ENCODE measurements at regions not wholly inside any gene's neighbourhood (a gene's known extent, or its start where the extent isn't known, plus 50 kb on each side); places are given as distances from the start of the nearest gene placed in this dataset.

DNA sequence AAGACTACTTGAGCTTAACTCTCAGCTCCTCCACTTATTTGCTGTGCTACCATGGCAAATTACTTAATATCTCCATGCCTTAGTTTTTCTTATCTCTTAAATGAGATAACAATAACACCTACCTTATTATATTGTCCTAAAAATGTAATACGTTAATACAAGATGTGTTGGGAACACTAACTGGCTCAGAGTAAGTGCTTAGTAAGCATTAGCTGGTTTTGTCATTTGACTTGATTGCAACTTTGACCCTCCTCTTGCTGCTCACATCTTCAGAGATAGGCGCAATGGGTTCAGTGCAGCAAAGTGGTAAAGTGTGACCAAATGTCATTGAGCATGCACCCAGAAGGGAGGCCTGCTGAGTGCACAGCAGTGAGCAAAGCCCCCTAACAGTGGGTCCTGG lies 294.5 kb upstream of the CLNK start:
- Histone ChIP-seq H3K27me3 (replicated peaks in 1 of 4; ENCODE audit: control insufficient read depth in 3 of 4, extremely low read depth in 1 of 4, insufficient read depth in 3 of 4, low read length in 3 of 4) (peaks cover 1 to 20% (median 15%) of the 10 kb centered on the region in 4 experiments; a peak in 6 of 7 replicates), H2AK5ac (ENCODE audit: low read depth, low read length) (no peak overlapping the region), H3K4ac (replicated peaks; ENCODE audit: insufficient read length, low read depth, low read length) (no peak overlapping the region), H3K36me3 (ENCODE audit: control insufficient read depth in 2 of 4, insufficient read depth in 4 of 4, low read length in 3 of 4) (no peaks in the 10 kb centered on the region), H3K9ac (replicated peaks in 1 of 4; ENCODE audit: extremely low read depth in 1 of 4, low read depth in 3 of 4, low read length in 3 of 4) (no peak overlapping the region), H4K20me1 (replicated peaks in 1 of 2; ENCODE audit: control insufficient read depth in 1 of 2, insufficient read depth in 2 of 2, low read length in 2 of 2) (no peaks in the 10 kb centered on the region), H3K79me1 (ENCODE audit: low read depth, low read length) (no peaks in the 10 kb centered on the region), H2BK120ac (replicated peaks; ENCODE audit: low read depth, low read length) (no peak overlapping the region), H3K9me3 (ENCODE audit: insufficient read depth in 2 of 2, low read depth in 1 of 2, low read length in 1 of 2) (no peaks in the 10 kb centered on the region), H3K4me2 (ENCODE audit: insufficient read depth in 1 of 2, low read depth in 2 of 2, low read length in 2 of 2) (no peak overlapping the region), H3K4me1 (replicated peaks in 1 of 4; ENCODE audit: control insufficient read depth in 3 of 4, insufficient read depth in 4 of 4, low read length in 3 of 4) (peaks cover 3 to 8% (median 7%) of the 10 kb centered on the region in 4 experiments), H4K5ac (ENCODE audit: insufficient read length, low read depth, low read length) (no peak overlapping the region), H3K79me2 (ENCODE audit: control insufficient read depth in 1 of 2, insufficient read depth in 2 of 2, low read length in 2 of 2) (no peaks in the 10 kb centered on the region), H2BK5ac (ENCODE audit: low read depth, low read length) (no peak overlapping the region), H3K23ac (ENCODE audit: insufficient read length) (no peak overlapping the region), H3K18ac (ENCODE audit: extremely low read depth, low read length) (peak overlapping the region; percentile 9; the same call in 1 of the 2 replicates), H3K14ac (ENCODE audit: insufficient read length) (no peak overlapping the region), H2BK15ac (ENCODE audit: low read length) (no peak overlapping the region), H3K56ac (replicated peaks; ENCODE audit: insufficient read length, low read depth, low read length) (no peak overlapping the region), H3K4me3 (ENCODE audit: extremely low read depth in 1 of 4, insufficient read depth in 2 of 4, low read depth in 3 of 4, low read length in 4 of 4) (no peak overlapping the region), H4K8ac (ENCODE audit: extremely low read depth, insufficient read depth, low read length) (no peak overlapping the region), H2BK12ac (ENCODE audit: low read depth, low read length) (no peak overlapping the region; the same call in 1 of the 2 replicates), H4K91ac (replicated peaks; ENCODE audit: insufficient read length, low read length) (no peak overlapping the region), H3K23me2 (ENCODE audit: low read depth, low read length) (no peaks in the 10 kb centered on the region; the same call in 1 of the 2 replicates), H2AFZ (ENCODE audit: low read length) (no peak overlapping the region), H2BK20ac (ENCODE audit: low read length) (no peak overlapping the region), H3K27ac (ENCODE audit: low read depth, low read length) (no peak overlapping the region)
- WGBS, 2 experiments (ENCODE audit: extremely low coverage in 1 of 2, insufficient coverage in 1 of 2, insufficient read length in 1 of 2, insufficient replicate concordance in 2 of 2, low coverage in 1 of 2, low lambda C conversion rate in 2 of 2, missing lambda C conversion rate in 1 of 2), result 95% methylated on average over 2 of the region's 2 CpGs; no CpG with 5 or more reads in 1 of the 2 experiments
- no peak for TF ChIP-seq TAF7 (optimal IDR thresholded peaks at IDR 0.05; ENCODE audit: borderline replicate concordance, low read depth, low read length)
- TF ChIP-seq CREB1 (IDR thresholded peaks at IDR 0.05), result no peak
- no peak for TF ChIP-seq JUND (IDR thresholded peaks at IDR 0.05; ENCODE audit: low read length)
- no peak for TF ChIP-seq SIN3A (conservative IDR thresholded peaks at IDR 0.05 in 1 of 2, IDR thresholded peaks at IDR 0.05 in 1 of 2; ENCODE audit: low read depth in 1 of 2, low read length in 2 of 2)
- no peak for TF ChIP-seq RNF2 (IDR thresholded peaks at IDR 0.05; ENCODE audit: borderline replicate concordance, low read depth, low read length, missing control alignments, poor library complexity, severe bottlenecking)
- TF ChIP-seq NANOG (IDR thresholded peaks at IDR 0.05; ENCODE audit: insufficient read depth, low read depth, low read length, poor library complexity, severe bottlenecking), result no peak
- TF ChIP-seq MAFK (IDR thresholded peaks at IDR 0.05; ENCODE audit: low read depth, low read length), result no peak
- no peak for DNase-seq (ENCODE audit: low read depth in 1 of 2, low spot score in 2 of 2)
- ChIA-PET POLR2A (ENCODE audit: partially characterized antibody) (no interaction called here), CTCF (ENCODE audit: partially characterized antibody) (no interaction called here)
- no peak for FAIRE-seq

All from H1 (cell line).